ENCODE measurements at regions not wholly inside any gene's neighbourhood (a gene's known extent, or its start where the extent isn't known, plus 50 kb on each side); places are given as distances from the start of the nearest gene placed in this dataset.

DNA sequence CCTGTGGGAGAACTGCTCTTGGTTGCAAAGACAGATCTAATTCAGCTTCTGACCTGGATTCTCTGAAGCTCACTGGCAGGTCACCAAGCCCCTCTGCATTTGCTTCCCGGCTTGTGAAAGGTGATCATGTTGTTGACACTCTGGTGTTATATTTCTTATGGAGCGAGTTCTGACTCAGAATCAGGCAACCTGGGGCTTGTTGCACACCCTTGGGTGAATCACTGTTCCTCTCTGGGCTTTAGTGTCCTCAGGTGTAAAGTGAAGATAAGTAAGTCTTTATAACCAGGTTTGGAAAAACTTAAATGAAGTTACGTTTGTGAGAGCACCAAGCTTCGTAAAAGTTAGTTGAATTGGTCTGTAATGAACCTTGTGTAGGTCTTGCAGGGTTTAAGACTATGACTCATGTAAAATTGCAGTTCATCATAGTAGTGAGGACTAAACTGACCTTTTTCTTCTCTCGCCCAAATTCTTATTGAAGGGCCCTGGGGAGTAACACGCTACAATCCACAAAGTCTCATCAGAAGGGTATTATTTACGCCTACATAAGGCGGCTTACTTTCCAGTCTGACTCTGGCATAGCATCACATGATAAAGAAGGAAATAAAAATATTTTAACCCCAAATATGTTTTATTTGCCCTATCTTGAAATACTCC lies 218.6 kb downstream of the TMEM38B start:
- DNase-seq = no peak
- no peaks in the 10 kb centered on the region for H3K36me3 ChIP-seq
- peaks cover 0 to 6% (median 0%) of the 10 kb centered on the region in 12 donors for H3K4me1 ChIP-seq
- TF ChIP-seq CTCF (IDR thresholded peaks at IDR 0.05) (no peak), POLR2A (IDR thresholded peaks at IDR 0.05) (no peak)
- H3K27me3 ChIP-seq = no peaks in the 10 kb centered on the region
- intact Hi-C loops (cut with DNase I) = loop anchor here in 1 of 10 donors (10.0 kb wide), 1 partner anchor 312 kb away; no protein-coding TSS in a partner anchor
- WGBS, 4 donors = 83 to 85% (median 84%) methylated on average over 8 of the region's 8 CpGs
- no peak overlapping the region for H3K27ac ChIP-seq
- H3K4me3 ChIP-seq = no peak overlapping the region
- H3K9me3 ChIP-seq = no peaks in the 10 kb centered on the region
- ATAC-seq = no peak

DNA sequence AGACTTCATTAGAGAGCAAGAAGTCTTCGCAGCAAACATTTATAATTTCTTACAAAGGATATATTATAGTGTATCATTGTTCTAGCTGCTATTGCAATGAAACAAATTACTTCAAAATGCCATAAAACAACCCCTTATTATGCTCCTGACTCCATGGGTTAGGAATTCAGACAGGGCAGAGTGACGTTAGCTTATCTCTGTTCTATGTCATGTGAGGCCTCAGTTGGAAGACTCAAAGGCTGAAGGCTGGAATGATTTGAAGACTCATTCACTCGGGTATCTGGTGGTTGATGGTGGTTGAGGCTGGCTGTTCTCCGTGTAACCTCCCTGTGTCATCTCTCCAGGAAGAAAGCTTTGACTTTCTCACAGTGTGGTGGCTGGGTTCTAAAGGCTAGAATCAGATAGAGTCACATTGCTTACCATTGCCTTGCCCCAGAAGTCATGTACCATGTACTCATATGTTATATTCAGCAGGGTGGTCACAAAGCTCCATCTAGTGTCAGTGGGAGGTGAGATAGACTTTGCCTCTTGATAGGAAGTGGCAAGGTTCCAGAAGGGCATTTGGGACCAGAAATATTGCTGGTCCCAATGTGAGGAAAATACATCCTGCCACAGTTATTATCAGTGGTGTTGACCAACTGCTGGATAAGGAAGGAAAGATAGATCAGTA lies 226.9 kb downstream of the TMEM38B start:
- no peaks in the 10 kb centered on the region for H3K36me3 ChIP-seq
- no peak for ATAC-seq
- H3K4me3 ChIP-seq = no peak overlapping the region
- H3K9me3 ChIP-seq = no peaks in the 10 kb centered on the region
- peaks cover 0 to 6% (median 0%) of the 10 kb centered on the region in 12 donors for H3K4me1 ChIP-seq
- no peak overlapping the region for H3K27ac ChIP-seq
- no peak for DNase-seq
- no peaks in the 10 kb centered on the region for H3K27me3 ChIP-seq
- intact Hi-C loops (cut with DNase I) = loop anchor here in 1 of 10 donors (10.0 kb wide), 1 partner anchor 54 kb away; no protein-coding TSS in a partner anchor
- 18 to 39% (median 28%) methylated on average over 4 of the region's 4 CpGs for WGBS, 4 donors
- TF ChIP-seq CTCF (IDR thresholded peaks at IDR 0.05) (no peak), POLR2A (IDR thresholded peaks at IDR 0.05) (no peak)

- Histone ChIP-seq H3K36me3 (no peaks in the 10 kb centered on the region), H3K4me1 (peaks cover 0 to 12% (median 0%) of the 10 kb centered on the region in 12 donors), H3K27me3 (no peaks in the 10 kb centered on the region), H3K9me3 (peaks cover 0 to 10% (median 1%) of the 10 kb centered on the region in 12 donors), H3K27ac (no peak overlapping the region), H3K4me3 (no peak overlapping the region)
- WGBS, 4 donors = 71 to 84% (median 78%) methylated on average over 2 of the region's 2 CpGs
- TF ChIP-seq POLR2A (IDR thresholded peaks at IDR 0.05) (no peak), CTCF (IDR thresholded peaks at IDR 0.05) (no peak)
- DNase-seq (no peak), ATAC-seq (no peak)
- intact Hi-C loops (cut with DNase I) = loop anchor here in 1 of 10 donors (10.0 kb wide), 1 partner anchor 46 kb away; no protein-coding TSS in a partner anchor
Measured at GRCh38 chr9:105928416-105928815, 234.1 kb downstream of the TMEM38B start.

DNA sequence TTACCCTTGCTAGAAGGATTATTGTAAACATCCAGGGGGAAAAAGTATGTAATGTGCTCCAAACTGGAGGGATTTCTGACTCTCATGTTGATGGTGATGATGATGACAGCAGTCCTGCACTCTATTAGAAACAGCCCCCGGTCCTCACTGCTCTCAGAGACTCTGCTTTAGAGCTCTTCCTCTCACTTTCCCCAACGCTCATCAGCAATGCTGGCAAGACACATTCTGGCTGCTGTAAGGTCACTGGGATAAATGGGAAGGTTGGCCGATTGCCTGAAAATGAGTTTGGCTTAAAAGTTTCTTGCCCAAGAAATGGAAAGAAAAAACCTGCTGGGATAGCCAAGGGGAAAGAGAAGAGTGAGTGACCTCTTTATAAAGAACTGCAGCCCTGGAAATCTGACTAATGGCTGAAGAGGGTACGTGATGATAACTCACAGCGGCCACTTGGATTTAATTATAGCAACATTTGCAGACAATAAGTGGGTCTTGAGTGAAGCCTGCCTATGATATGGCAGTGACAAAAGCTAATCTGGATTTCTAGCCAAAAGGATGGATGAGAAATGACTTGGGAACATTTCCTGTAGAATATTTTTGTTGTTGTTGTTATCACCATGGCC lies 235.8 kb downstream of the TMEM38B start:
- H3K36me3 ChIP-seq = no peaks in the 10 kb centered on the region
- TF ChIP-seq POLR2A (IDR thresholded peaks at IDR 0.05) (no peak), CTCF (IDR thresholded peaks at IDR 0.05) (no peak)
- no peak overlapping the region for H3K4me3 ChIP-seq
- H3K27me3 ChIP-seq = no peaks in the 10 kb centered on the region
- 17 to 30% (median 27%) methylated on average over 5 of the region's 5 CpGs for WGBS, 4 donors
- peak overlapping the region in 9 of 12 donors; percentile 38 to 71 (median 49) for H3K27ac ChIP-seq
- intact Hi-C loops (cut with DNase I) = loop anchor here in 2 of 10 donors (2.0 to 10.0 kb wide), 3 partner anchors 141 to 525 kb away; no protein-coding TSS in a partner anchor
- peaks cover 0 to 13% (median 1%) of the 10 kb centered on the region in 12 donors for H3K9me3 ChIP-seq
- ATAC-seq = peak; percentile 62 to 96 (median 90)
- peak in 4 of 5 donors; percentile 16 to 67 (median 36) for DNase-seq
- H3K4me1 ChIP-seq = peaks cover 0 to 12% (median 0%) of the 10 kb centered on the region in 12 donors

Data from heart left ventricle (tissue), 16 donors.